ENCODE measurements at regions not wholly inside any gene's neighbourhood (a gene's known extent, or its start where the extent isn't known, plus 50 kb on each side); places are given as distances from the start of the nearest gene placed in this dataset.

DNA sequence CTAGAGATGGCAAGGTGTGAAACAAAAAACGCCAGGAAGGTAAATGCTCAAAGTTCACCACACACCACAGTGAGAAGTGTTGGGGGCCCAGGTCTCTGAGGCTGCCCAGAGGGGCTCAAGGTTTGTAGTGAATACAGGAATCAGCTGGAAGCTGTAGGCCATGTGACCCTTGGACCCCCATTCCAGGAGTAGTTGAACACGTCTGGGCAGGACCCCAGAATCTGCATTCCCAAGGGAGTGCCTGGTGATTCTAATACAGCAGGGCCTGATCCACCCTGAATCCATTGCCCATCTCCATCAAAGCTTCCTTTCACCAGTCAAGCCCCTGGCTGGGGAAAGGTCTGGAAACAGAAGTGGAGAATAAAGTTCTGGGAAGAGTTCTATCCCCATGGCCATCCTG, 70.8 kb upstream of the B3GAT1 start:
- Histone ChIP-seq H3K36me3 (replicated peaks) (no peaks in the 10 kb centered on the region), H3K27me3 (ENCODE audit: low read depth) (0 out of 2 replicates have a peak, but pooled peaks cover 3% of the 10 kb centered on the region), H3K4me1 (no peaks in the 10 kb centered on the region), H3K9me3 (no peaks in the 10 kb centered on the region), H3K4me3 (no peak overlapping the region)
- in situ Hi-C loops (cut with MboI; ENCODE audit: low sequenced_read_pairs), result no loop called here
- DNase-seq (ENCODE audit: low spot score in 2 of 2), result no peak

DNA sequence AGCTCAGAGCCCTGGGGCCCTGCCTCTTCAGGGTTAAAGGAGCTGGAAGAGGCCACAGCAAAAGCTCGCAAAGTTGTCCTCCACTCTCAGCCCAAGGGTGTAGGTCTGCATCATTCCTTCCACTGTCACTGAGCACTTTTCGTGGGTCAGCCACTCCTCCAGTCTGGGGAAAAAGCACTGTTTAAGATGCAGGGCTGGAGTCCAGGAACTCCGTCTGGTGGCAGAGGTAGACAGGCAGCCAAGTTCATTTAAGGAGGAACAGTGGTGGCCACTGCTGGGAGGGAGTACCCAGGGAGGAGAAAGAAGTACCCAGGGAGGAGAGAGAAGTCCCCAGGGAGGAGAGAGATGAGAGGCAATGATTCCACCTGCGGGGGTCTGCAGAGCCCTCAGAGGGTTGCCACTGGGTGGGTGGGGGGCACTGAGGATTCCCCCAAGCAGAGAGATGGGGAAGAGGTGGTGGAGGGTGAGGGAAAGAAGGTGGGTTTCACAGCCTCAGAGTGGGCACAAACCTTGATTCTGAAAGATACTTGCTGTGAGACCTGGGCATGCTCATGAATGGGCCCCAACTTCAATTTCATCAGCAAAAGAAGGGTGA, 70.0 kb upstream of the B3GAT1 start:
- Histone ChIP-seq H3K9me3 (no peaks in the 10 kb centered on the region), H3K36me3 (replicated peaks) (no peaks in the 10 kb centered on the region), H3K27me3 (ENCODE audit: low read depth) (0 out of 2 replicates have a peak, but pooled peaks cover 3% of the 10 kb centered on the region), H3K4me3 (no peak overlapping the region), H3K4me1 (no peaks in the 10 kb centered on the region)
- no peak for DNase-seq (ENCODE audit: low spot score in 2 of 2)
- in situ Hi-C loops (cut with MboI; ENCODE audit: low sequenced_read_pairs), result no loop called here

DNA sequence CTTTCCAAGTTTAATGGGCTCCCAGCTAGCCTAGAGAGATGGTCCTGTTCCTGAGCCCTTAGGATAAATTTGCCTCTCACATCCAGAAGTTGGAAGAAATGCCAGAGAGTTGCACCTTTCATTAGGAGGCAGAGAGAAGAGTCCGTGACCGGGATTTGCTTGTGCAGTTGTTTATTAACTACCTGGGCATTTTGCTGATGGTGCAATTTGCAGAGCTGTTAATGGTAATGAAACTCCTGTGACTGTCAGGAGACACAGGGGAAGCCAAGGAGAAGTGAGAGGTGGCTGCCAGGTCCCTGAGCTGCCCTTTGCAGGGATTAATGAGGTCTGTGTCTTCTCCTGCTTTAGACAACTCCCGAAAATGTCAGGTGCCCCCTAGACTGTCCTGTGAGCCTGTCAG, 69.1 kb upstream of the B3GAT1 start:
- H3K4me1 ChIP-seq, result no peaks in the 10 kb centered on the region
- in situ Hi-C loops (cut with MboI; ENCODE audit: low sequenced_read_pairs), result no loop called here
- 0 out of 2 replicates have a peak, but pooled peaks cover 3% of the 10 kb centered on the region for H3K27me3 ChIP-seq (ENCODE audit: low read depth)
- no peaks in the 10 kb centered on the region for H3K9me3 ChIP-seq
- DNase-seq (ENCODE audit: low spot score in 2 of 2), result no peak
- no peak overlapping the region for H3K4me3 ChIP-seq
- no peaks in the 10 kb centered on the region for H3K36me3 ChIP-seq (replicated peaks)

DNA sequence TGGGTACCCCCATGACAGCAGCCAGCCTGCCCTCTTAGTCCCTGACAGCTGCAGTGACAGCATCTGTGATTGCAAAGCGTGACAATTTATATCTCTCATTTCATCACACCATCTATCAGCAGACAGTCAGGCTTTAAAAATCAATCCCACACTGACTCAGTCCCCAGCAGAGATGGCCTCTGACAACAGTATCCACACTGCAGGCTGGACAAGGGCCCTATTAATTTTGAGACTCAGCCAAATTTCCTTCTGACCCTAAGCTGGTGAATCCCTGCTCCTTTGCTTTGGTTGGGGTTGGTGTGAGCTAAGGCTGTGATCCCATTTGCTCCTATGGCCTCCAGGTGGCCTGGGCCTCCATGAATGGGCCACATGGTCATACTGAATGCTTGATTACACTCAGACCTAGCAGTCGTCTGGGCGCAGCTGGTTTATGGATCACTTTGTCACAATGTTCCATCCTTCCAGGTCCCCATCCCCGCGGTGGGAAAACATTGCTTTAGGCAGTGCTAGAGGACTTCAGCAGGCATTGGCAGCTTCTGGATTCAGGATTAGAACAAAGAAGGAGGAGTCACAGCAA, 68.2 kb upstream of the B3GAT1 start:
- Histone ChIP-seq H3K9me3 (no peaks in the 10 kb centered on the region), H3K36me3 (replicated peaks) (no peaks in the 10 kb centered on the region), H3K4me3 (no peak overlapping the region), H3K27me3 (ENCODE audit: low read depth) (peaks cover 3% of the 10 kb centered on the region; the same call in 1 of the 2 replicates), H3K4me1 (no peaks in the 10 kb centered on the region)
- in situ Hi-C loops (cut with MboI; ENCODE audit: low sequenced_read_pairs), result no loop called here
- no peak for DNase-seq (ENCODE audit: low spot score in 2 of 2)

DNA sequence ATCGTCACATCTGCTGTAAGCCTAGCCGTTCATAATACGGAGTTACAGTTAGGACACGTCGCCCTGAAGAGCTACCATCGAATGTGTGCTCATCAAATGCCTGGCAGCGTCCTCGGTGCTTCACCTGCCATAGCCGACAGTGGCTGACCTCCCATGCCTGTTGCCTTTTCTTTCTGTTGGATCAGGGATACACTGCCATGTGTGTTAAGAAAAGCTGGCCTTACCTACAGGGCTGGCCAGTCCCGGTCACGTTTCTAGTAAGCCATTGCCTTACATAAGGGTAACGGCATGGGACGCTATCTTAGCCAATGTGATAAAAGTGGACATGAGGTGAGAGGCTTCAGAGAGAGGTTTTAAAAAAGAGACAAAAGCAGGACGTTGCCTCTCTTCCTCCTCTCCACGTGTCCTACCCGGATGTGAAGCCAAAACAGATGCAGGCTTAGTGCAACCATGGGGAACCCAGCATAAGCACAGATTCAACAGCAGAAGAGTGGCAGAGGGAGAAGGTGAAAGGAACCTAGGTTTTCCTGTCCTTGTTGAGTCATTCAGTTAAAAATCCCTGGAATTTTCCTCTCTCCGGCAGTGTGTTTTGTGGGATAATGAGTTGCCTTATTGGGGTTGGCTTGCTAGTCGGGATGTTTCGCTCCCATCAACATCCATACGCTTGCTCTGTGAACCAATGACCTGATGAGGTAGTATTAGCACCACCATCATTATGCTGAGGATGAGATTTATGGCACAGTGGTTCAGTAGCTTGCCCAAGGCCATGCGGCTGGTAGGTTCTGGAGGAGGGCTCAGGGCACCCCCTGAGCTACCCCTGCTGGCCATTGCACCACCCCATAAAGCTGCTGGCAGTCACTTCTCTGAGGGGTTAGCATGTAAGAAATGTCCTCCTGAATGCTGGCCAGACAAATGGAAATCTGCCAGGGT, 67.4 kb upstream of the B3GAT1 start:
- no peaks in the 10 kb centered on the region for H3K36me3 ChIP-seq (replicated peaks)
- in situ Hi-C loops (cut with MboI; ENCODE audit: low sequenced_read_pairs), result no loop called here
- no peak overlapping the region for H3K4me3 ChIP-seq
- H3K4me1 ChIP-seq, result no peaks in the 10 kb centered on the region
- H3K27me3 ChIP-seq (ENCODE audit: low read depth), result peaks cover 3% of the 10 kb centered on the region; the same call in 1 of the 2 replicates
- no peak for DNase-seq (ENCODE audit: low spot score in 2 of 2)
- no peaks in the 10 kb centered on the region for H3K9me3 ChIP-seq

DNA sequence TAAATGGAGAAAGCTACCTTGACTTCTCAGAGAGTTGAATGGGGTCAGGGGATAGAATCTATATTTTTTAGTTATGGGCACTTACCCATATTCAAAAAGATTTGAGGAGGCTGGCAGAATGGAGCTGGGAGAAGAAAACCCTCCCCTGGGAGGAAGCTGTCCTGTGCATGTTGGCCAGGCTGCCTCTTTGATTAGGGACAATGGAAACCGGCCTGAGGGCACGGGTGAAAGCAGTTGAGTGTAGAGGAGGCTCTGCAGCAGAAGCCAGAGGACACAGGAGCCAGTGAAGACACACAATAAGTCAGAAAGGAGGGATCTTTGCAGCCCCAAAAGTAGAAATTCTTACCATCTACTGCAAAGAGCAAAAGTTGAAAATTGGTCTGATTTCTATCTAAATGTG, 66.6 kb upstream of the B3GAT1 start:
- Histone ChIP-seq H3K36me3 (replicated peaks) (no peaks in the 10 kb centered on the region), H3K4me3 (no peak overlapping the region), H3K9me3 (no peaks in the 10 kb centered on the region), H3K27me3 (ENCODE audit: low read depth) (peaks cover 3% of the 10 kb centered on the region; the same call in 1 of the 2 replicates), H3K4me1 (no peaks in the 10 kb centered on the region)
- in situ Hi-C loops (cut with MboI; ENCODE audit: low sequenced_read_pairs), result no loop called here
- DNase-seq (ENCODE audit: low spot score in 2 of 2), result no peak

DNA sequence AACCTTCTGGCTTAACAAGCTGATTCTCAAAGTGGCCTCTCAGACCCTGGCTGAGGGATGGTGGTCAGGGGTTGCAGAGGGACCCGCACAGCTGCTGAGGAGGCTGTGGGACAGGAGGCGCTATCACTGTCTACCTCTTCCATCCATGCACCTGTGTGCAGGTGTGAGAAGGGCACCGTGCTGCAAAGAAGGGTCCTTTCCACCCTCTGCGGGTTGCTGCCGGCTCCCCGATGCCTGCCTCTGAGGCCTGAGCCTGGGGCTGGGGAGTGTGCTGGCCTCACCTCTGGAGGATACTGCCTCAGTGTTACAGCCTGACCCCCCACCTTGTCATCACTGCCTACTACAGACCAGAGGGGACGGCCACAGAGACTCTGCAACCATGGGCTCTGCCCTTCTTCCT, 66.1 kb upstream of the B3GAT1 start:
- Histone ChIP-seq H3K36me3 (replicated peaks) (no peaks in the 10 kb centered on the region), H3K4me1 (no peaks in the 10 kb centered on the region), H3K9me3 (no peaks in the 10 kb centered on the region), H3K4me3 (no peak overlapping the region), H3K27me3 (ENCODE audit: low read depth) (peaks cover 3% of the 10 kb centered on the region; the same call in 1 of the 2 replicates)
- in situ Hi-C loops (cut with MboI; ENCODE audit: low sequenced_read_pairs), result no loop called here
- DNase-seq (ENCODE audit: low spot score in 2 of 2), result no peak

DNA sequence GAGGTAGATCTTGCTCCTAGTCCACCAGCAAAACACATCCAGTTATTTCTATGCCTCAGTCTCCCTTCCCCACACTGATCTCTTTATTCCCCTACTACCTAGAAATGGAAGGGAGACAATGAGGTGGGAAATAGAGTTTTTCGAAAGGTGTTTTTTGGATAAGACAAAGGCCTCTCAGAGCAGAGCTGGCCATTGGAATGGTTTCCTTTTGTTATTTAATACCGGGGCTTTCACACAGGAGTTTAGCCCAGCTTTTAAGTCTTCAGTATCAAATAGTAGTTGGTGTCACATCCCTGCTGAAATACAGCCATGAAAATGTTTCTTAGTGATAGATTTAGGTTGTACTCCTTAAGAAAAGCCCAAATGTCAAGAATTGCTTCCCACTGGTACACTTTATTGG, 65.4 kb upstream of the B3GAT1 start:
- Histone ChIP-seq H3K36me3 (replicated peaks) (no peaks in the 10 kb centered on the region), H3K27me3 (ENCODE audit: low read depth) (peaks cover 4% of the 10 kb centered on the region), H3K4me3 (no peak overlapping the region), H3K9me3 (no peaks in the 10 kb centered on the region), H3K4me1 (no peaks in the 10 kb centered on the region)
- DNase-seq (ENCODE audit: low spot score in 2 of 2), result no peak
- in situ Hi-C loops (cut with MboI; ENCODE audit: low sequenced_read_pairs), result no loop called here

DNA sequence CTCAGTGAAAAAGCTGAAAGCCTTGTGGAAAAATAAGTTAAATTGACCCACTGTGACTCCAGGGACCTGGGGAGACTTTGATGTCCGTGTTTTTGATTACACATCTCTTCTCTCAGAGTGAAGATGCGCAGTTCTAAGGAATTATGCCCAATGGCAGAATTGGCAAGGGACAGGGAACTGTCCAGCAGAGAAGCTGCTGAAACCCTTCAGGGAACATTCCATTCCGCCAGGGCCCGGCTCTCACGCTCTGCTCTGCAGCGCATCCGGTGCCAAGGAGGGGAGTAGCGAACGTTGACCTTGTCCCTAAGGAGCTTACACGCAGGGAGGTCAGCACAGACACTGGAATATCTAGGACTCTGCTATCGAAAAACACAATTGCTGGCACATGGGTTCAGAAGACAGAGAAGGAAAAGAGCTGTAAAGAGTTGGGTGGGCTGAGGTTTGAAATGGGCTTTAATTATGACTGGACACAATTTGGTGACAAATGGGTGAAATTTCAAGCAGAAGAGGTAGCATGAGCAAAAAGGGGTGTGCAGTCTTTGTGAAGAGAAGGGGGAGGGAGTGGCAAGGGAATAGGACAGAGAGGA, 64.5 kb upstream of the B3GAT1 start:
- Histone ChIP-seq H3K4me1 (no peaks in the 10 kb centered on the region), H3K36me3 (replicated peaks) (no peaks in the 10 kb centered on the region), H3K27me3 (ENCODE audit: low read depth) (peaks cover 5% of the 10 kb centered on the region), H3K9me3 (no peaks in the 10 kb centered on the region), H3K4me3 (no peak overlapping the region)
- in situ Hi-C loops (cut with MboI; ENCODE audit: low sequenced_read_pairs), result no loop called here
- peak in 1 of 2 experiments; percentile 44 for DNase-seq (ENCODE audit: low spot score in 2 of 2)

DNA sequence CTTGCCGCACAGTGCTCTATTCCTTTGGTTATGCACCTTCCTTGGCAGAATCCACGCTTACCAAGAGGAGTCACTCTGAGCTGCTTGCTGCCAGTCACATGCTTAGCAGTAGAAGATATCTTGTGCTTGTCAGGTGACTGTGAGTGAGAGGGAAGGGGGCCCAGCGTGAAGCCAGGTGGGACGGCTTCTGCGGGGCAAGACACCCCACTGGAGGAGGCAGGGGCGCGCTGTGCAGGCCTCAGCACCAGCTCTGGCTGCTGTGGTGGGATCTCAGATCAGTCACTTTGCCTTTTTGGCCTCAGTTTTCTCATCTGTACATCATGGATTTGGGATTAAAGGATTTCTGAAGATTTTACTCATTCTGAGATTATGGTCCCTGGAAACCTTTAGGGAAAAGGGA, 63.9 kb upstream of the B3GAT1 start:
- Histone ChIP-seq H3K27me3 (ENCODE audit: low read depth) (peaks cover 10% of the 10 kb centered on the region), H3K4me1 (no peaks in the 10 kb centered on the region), H3K9me3 (no peaks in the 10 kb centered on the region), H3K36me3 (replicated peaks) (no peaks in the 10 kb centered on the region), H3K4me3 (no peak overlapping the region)
- DNase-seq (ENCODE audit: low spot score in 2 of 2), result no peak
- in situ Hi-C loops (cut with MboI; ENCODE audit: low sequenced_read_pairs), result no loop called here

DNA sequence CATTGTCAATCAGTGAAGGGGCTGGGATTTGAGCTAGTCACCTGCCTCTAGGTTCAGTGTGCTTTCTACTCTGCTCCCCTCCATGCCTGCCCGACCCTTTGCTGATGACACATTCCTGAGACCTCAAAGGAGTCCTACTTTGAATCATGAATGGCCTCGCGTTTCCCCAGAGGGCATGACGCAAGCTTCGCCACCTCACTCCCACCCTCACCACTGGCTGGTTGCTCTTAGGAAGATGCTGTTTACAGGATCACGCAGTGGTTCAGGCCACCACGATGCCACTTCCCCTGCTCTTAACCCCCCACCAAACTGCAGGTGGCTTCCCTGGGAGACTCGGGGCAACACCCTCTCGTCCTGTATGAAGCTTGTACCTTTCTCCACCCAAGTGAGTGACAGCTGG, 62.9 kb upstream of the B3GAT1 start:
- H3K9me3 ChIP-seq, result no peaks in the 10 kb centered on the region
- H3K4me1 ChIP-seq, result no peaks in the 10 kb centered on the region
- no peak for DNase-seq (ENCODE audit: low spot score in 2 of 2)
- no peak overlapping the region for H3K4me3 ChIP-seq
- no peaks in the 10 kb centered on the region for H3K36me3 ChIP-seq (replicated peaks)
- H3K27me3 ChIP-seq (ENCODE audit: low read depth), result peaks cover 15% of the 10 kb centered on the region
- in situ Hi-C loops (cut with MboI; ENCODE audit: low sequenced_read_pairs), result no loop called here

DNA sequence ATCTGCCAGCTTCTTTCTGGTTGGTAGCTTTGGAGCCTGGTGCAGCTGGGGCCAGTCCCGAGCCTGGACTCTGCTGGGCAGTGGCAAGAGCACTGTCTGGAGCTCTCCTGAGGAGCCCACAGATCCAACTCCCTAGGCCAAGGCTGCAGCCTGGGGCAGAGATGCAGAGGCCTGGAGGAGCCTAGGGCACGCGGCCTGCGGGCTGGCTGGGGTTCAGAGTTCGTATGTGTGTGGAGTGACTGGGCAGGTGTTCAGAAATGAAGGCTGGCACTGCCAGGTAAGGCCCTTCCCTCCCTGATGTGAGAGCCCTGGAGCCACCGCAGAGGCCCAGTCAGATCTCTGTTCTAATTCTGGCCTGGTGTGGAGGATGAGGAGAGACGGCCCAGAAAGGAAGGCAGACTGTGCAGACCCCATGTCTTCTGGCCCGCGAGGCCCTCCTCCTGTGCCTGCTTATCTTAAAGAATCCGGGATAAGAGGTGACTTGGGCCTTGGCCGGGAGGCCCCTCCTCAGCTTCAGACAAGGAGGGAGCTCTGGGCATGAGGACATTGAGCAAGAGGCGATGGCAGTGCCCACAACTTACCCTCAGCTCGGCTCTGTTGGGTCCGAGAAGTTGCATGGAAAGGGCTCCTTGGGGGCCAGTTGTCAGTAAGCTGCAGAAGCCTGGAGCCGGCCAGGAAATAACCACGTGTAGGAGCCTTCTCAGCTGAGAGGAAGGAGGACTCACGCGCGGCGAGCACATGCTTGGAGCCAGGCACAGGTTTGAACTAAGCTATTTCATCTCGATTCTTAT, 62.2 kb upstream of the B3GAT1 start:
- peaks cover 15% of the 10 kb centered on the region for H3K27me3 ChIP-seq (ENCODE audit: low read depth)
- DNase-seq (ENCODE audit: low spot score in 2 of 2), result no peak
- no peaks in the 10 kb centered on the region for H3K4me1 ChIP-seq
- H3K4me3 ChIP-seq, result no peak overlapping the region
- in situ Hi-C loops (cut with MboI; ENCODE audit: low sequenced_read_pairs), result no loop called here
- no peaks in the 10 kb centered on the region for H3K9me3 ChIP-seq
- H3K36me3 ChIP-seq (replicated peaks), result no peaks in the 10 kb centered on the region

DNA sequence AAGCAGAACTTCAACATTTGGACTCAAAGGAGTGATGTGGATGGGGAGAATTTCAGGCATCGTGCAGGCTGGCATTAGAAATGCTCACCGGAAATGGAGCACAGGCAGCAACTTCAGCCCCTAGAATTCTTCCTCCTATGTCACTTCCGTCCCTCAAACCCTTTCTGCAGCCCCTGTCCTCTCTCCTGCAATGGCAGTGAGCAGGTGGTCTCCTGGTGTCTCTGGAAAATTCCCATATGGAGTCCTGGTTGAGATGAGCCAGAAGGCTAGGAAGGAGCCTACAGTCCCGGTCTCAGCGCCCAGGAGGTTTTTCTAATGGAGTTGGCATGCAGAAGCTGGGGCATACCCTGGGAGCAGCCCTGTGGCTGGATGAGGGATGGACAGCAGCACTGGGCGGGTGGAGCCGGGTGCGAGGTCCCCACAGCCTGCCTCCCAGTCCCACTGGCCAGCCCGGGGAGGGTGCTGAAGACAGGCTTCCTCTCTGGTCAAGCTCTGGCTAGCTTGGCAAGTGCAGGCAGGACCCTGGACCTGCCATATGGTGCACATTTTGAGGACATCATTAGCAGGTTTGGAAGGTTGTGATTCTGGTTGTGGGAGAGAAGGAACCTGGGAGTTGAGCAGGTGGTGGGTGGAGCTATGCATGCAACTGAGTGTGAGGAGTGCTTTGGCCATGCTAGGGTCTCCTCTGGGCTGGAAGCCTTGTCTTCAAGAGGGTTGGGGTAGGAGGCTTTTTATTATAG, 59.8 kb upstream of the B3GAT1 start:
- H3K27me3 ChIP-seq (ENCODE audit: low read depth), result peaks cover 27% of the 10 kb centered on the region

More for the DNA sequence above, 59.8 kb upstream of the B3GAT1 start:
- no peak for DNase-seq (ENCODE audit: low spot score in 2 of 2)
- in situ Hi-C loops (cut with MboI; ENCODE audit: low sequenced_read_pairs), result no loop called here
- Histone ChIP-seq H3K36me3 (replicated peaks) (no peaks in the 10 kb centered on the region), H3K4me3 (no peak overlapping the region), H3K4me1 (no peaks in the 10 kb centered on the region), H3K9me3 (no peaks in the 10 kb centered on the region)
